H9 (cell line): ENCODE measurements at regions not wholly inside any gene's neighbourhood (a gene's known extent, or its start where the extent isn't known, plus 50 kb on each side); places are given as distances from the start of the nearest gene placed in this dataset.

Experiments
- DNase-seq: peaks from one replicate; pipeline ENCODE4 v3.0.0-alpha.2; 2017
- H2AFZ ChIP-seq: one replicate; pipeline ENCODE4 v1.6.1; 2013; ENCODE audit warnings: mild to moderate bottlenecking, low read length, control low read depth, moderate library complexity
- H2AK5ac ChIP-seq: 2 replicates; pipeline ENCODE4 v1.6.1; 2013; ENCODE audit warnings: low read length, control low read depth, mixed read lengths; ENCODE audit not compliant: insufficient read length
- H2BK120ac ChIP-seq: one replicate; pipeline ENCODE4 v1.6.1; 2013; ENCODE audit warnings: low read depth, mild to moderate bottlenecking, low read length, control low read depth, inconsistent platforms; ENCODE audit not compliant: poor library complexity, severe bottlenecking
- H2BK12ac ChIP-seq: 2 replicates; pipeline ENCODE4 v1.6.1; 2013; ENCODE audit warnings: low read length, control low read depth, mixed read lengths, low read depth; ENCODE audit not compliant: insufficient read length
- H2BK15ac ChIP-seq: 2 replicates; pipeline ENCODE4 v1.6.1; 2013; ENCODE audit warnings: low read depth, low read length, control low read depth
- H2BK20ac ChIP-seq: one replicate; pipeline ENCODE4 v1.6.1; 2013; ENCODE audit warnings: low read depth, mild to moderate bottlenecking, low read length, control low read depth, inconsistent platforms; ENCODE audit not compliant: poor library complexity, severe bottlenecking
- H2BK5ac ChIP-seq: 2 replicates; pipeline ENCODE4 v1.6.1; 2013; ENCODE audit warnings: low read length, control low read depth, mixed read lengths; ENCODE audit not compliant: insufficient read length
- H3K14ac ChIP-seq: 2 replicates; pipeline ENCODE4 v1.6.1; 2013; ENCODE audit warnings: low read length, control low read depth; ENCODE audit not compliant: insufficient read depth
- H3K18ac ChIP-seq: 2 replicates; pipeline ENCODE4 v1.6.1; 2013; ENCODE audit warnings: low read depth, mild to moderate bottlenecking, mixed read lengths, low read length, control low read depth; ENCODE audit not compliant: insufficient read length
- H3K23ac ChIP-seq: 2 replicates; pipeline ENCODE4 v1.6.1; 2013; ENCODE audit warnings: low read length, control low read depth, mixed read lengths, low read depth; ENCODE audit not compliant: insufficient read length
- H3K23me2 ChIP-seq: 2 replicates; pipeline ENCODE4 v1.6.1; 2013; ENCODE audit warnings: low read depth, mild to moderate bottlenecking, mixed read lengths, low read length, control low read depth; ENCODE audit not compliant: insufficient read length, poor library complexity, severe bottlenecking
- H3K27ac ChIP-seq: 2 replicates; pipeline ENCODE4 v1.5.1; 2013; ENCODE audit warnings: low read length, control low read depth, mixed read lengths, low read depth; ENCODE audit not compliant: insufficient read length
- H3K27me3 ChIP-seq: 2 replicates; pipeline ENCODE4 v1.6.1; 2013; ENCODE audit warnings: low read length, control low read depth, inconsistent platforms; ENCODE audit not compliant: insufficient read depth
- H3K4ac ChIP-seq: 2 replicates; pipeline ENCODE4 v1.6.1; 2013; ENCODE audit warnings: low read depth, mild to moderate bottlenecking, control low read depth, inconsistent platforms, low read length, moderate library complexity
- H3K4me1 ChIP-seq: 2 replicates; pipeline ENCODE4 v1.6.1; 2013; ENCODE audit warnings: low read length, control low read depth, inconsistent platforms; ENCODE audit not compliant: insufficient read depth
- H3K4me2 ChIP-seq: 2 replicates; pipeline ENCODE4 v1.6.1; 2013; ENCODE audit warnings: low read length, control low read depth, mixed read lengths; ENCODE audit not compliant: insufficient read length, insufficient read depth
- H3K56ac ChIP-seq: 2 replicates; pipeline ENCODE4 v1.6.1; 2013; ENCODE audit warnings: low read depth, mild to moderate bottlenecking, mixed read lengths, low read length, control low read depth; ENCODE audit not compliant: insufficient read length
- H3K79me1 ChIP-seq: 2 replicates; pipeline ENCODE4 v1.6.1; 2013; ENCODE audit warnings: low read depth, mild to moderate bottlenecking, moderate library complexity, low read length, control low read depth, inconsistent platforms; ENCODE audit not compliant: insufficient read depth, poor library complexity, severe bottlenecking
- H3K79me2 ChIP-seq: 2 replicates; pipeline ENCODE4 v1.6.1; 2013; ENCODE audit warnings: low read length, control low read depth, inconsistent platforms; ENCODE audit not compliant: insufficient read depth
- H3K9ac ChIP-seq: 2 replicates; pipeline ENCODE4 v1.6.1; 2013; ENCODE audit warnings: low read length, control low read depth, mixed read lengths; ENCODE audit not compliant: insufficient read length; ENCODE audit errors: extremely low read depth
- H3K9me3 ChIP-seq: one replicate; pipeline ENCODE4 v1.6.1; 2013; ENCODE audit warnings: low read depth, low read length, inconsistent platforms; ENCODE audit not compliant: control insufficient read depth
- H3T11ph ChIP-seq: one replicate; pipeline ENCODE4 v1.6.1; 2013; ENCODE audit warnings: mild to moderate bottlenecking, low read length, control low read depth, inconsistent platforms
- H4K20me1 ChIP-seq: one replicate; pipeline ENCODE4 v1.6.1; 2013; ENCODE audit not compliant: control insufficient read depth, insufficient read length, insufficient read depth
- H4K5ac ChIP-seq: 2 replicates; pipeline ENCODE4 v1.6.1; 2013; ENCODE audit warnings: low read depth, mild to moderate bottlenecking, mixed read lengths, low read length, control low read depth; ENCODE audit not compliant: insufficient read length
- H4K8ac ChIP-seq: replicated peaks from 2 replicates; pipeline ENCODE4 v1.6.1; 2013; ENCODE audit warnings: low read length, control low read depth, mixed read lengths, low read depth; ENCODE audit not compliant: insufficient read length
- H4K91ac ChIP-seq: 2 replicates; pipeline ENCODE4 v1.6.1; 2013; ENCODE audit warnings: low read depth, mild to moderate bottlenecking, moderate library complexity, mixed read lengths, low read length, control low read depth; ENCODE audit not compliant: insufficient read length
- H3K27ac Mint-ChIP-seq, 3 experiments: 2 replicates in 2 of 3; 3 replicates in 1 of 3; pipeline ENCODE4 v1.8.0; 2020 to 2021; ENCODE audit warnings: mixed read lengths in 3 of 3, mild to moderate bottlenecking in 1 of 3, moderate library complexity in 1 of 3
- H3K27me3 Mint-ChIP-seq: 2 replicates; pipeline ENCODE4 v1.8.0; 2021; ENCODE audit warnings: low read depth, mild to moderate bottlenecking, moderate library complexity, mixed read lengths
- H3K36me3 Mint-ChIP-seq, 3 experiments: 2 replicates in 2 of 3; 3 replicates in 1 of 3; pipeline ENCODE4 v1.8.0; 2020 to 2021; ENCODE audit warnings: low read depth in 3 of 3, mixed read lengths in 3 of 3; ENCODE audit not compliant: insufficient read depth in 1 of 3
- H3K4me1 Mint-ChIP-seq, 2 experiments: 2 replicates each; pipeline ENCODE4 v1.8.0; 2020; ENCODE audit warnings: mixed read lengths in 2 of 2
- H3K4me3 Mint-ChIP-seq, 2 experiments: 2 replicates in 1 of 2; 3 replicates in 1 of 2; pipeline ENCODE4 v1.8.0; 2020 to 2021; ENCODE audit warnings: mild to moderate bottlenecking in 2 of 2, mixed read lengths in 2 of 2, moderate library complexity in 1 of 2
- H3K9me3 Mint-ChIP-seq, 2 experiments: 2 replicates in 1 of 2; 3 replicates in 1 of 2; pipeline ENCODE4 v1.8.0; 2020; ENCODE audit warnings: mild to moderate bottlenecking in 2 of 2, mixed read lengths in 2 of 2, moderate library complexity in 1 of 2
- CTCF ChIP-seq: fragments of 200-600 bp; sonication (generic); conservative IDR thresholded peaks from 3 replicates; pipeline ENCODE4 v1.8.0; 2021; ENCODE audit warnings: antibody characterized with exemption, mild to moderate bottlenecking
- WGBS: extraction: QIAGEN DNeasy Blood & Tissue Kit; methylation state at CpG from one replicate; pipeline ENCODE4 v1.1.7; 2013; ENCODE audit warnings: missing lambda C conversion rate, low lambda C conversion rate, mixed read lengths; ENCODE audit not compliant: insufficient read length; ENCODE audit errors: extremely low coverage; 5-methylcytosine and 5-hydroxymethylcytosine counted together

GRCh38 chr16:73390936-73391335, 343.0 kb upstream of the ZFHX3 start:
- Mint-ChIP-seq H3K4me1 (peaks cover 8 to 10% of the 10 kb centered on the region in 2 experiments; a peak in 3 of 4 replicates), H3K9me3 (no peaks in the 10 kb centered on the region), H3K4me3 (no peak overlapping the region), H3K27ac (no peak overlapping the region), H3K36me3 (no peaks in the 10 kb centered on the region), H3K27me3 (peaks cover 1% of the 10 kb centered on the region; the same call in 1 of the 2 replicates)
- no peak for TF ChIP-seq CTCF
- no peak overlapping the region for H2BK20ac ChIP-seq
- H3K4me1 ChIP-seq: no peaks in the 10 kb centered on the region
- no peak overlapping the region for H3K9ac ChIP-seq
- H3K4ac ChIP-seq: no peak overlapping the region
- H2BK5ac ChIP-seq: no peak overlapping the region
- no peak overlapping the region for H3K56ac ChIP-seq
- no peak overlapping the region for H3K4me2 ChIP-seq
- H3K27me3 ChIP-seq: no peaks in the 10 kb centered on the region
- H4K5ac ChIP-seq: no peak overlapping the region
- H2AK5ac ChIP-seq: no peak overlapping the region
- H2BK12ac ChIP-seq: no peak overlapping the region
- H3K27ac ChIP-seq: no peak overlapping the region
- H2AFZ ChIP-seq: no peak overlapping the region
- H3K23me2 ChIP-seq: no peaks in the 10 kb centered on the region
- WGBS: no CpG with 5 or more reads among the region's 6 CpGs
- no peak overlapping the region for H2BK15ac ChIP-seq
- H3K9me3 ChIP-seq: no peaks in the 10 kb centered on the region
- no peak overlapping the region for H4K91ac ChIP-seq
- no peak overlapping the region for H3K23ac ChIP-seq
- H4K20me1 ChIP-seq: no peaks in the 10 kb centered on the region
- no peaks in the 10 kb centered on the region for H3K79me1 ChIP-seq
- H3K79me2 ChIP-seq: no peaks in the 10 kb centered on the region
- no peak overlapping the region; the same call in 1 of the 2 replicates for H3K14ac ChIP-seq
- no peak overlapping the region for H2BK120ac ChIP-seq
- no peak overlapping the region for H3K18ac ChIP-seq
- no peak for DNase-seq
- H3T11ph ChIP-seq: no peak overlapping the region
- no peak overlapping the region for H4K8ac ChIP-seq
